ENCODE measurements at regions not wholly inside any gene's neighbourhood (a gene's known extent, or its start where the extent isn't known, plus 50 kb on each side); places are given as distances from the start of the nearest gene placed in this dataset.

- no peak for DNase-seq (ENCODE audit: low spot score)
Measured at GRCh38 chr14:29278301-29279263, 512.0 kb downstream of the FOXG1 start.

GRCh38 chr14:29282169-29282568 lies 515.6 kb downstream of the FOXG1 start:
- peak; percentile 25 for DNase-seq (ENCODE audit: low spot score)

- no peak for DNase-seq (ENCODE audit: low spot score)
Measured at GRCh38 chr14:29290441-29290840, 523.9 kb downstream of the FOXG1 start.

- no peak for DNase-seq (ENCODE audit: low spot score)
Measured at GRCh38 chr14:29299372-29299771, 532.8 kb downstream of the FOXG1 start.

GRCh38 chr14:29301571-29301970 lies 535.0 kb downstream of the FOXG1 start:
- no peak for DNase-seq (ENCODE audit: low spot score)

- DNase-seq (ENCODE audit: low spot score), result no peak
Measured at GRCh38 chr14:29310210-29310609, 543.6 kb downstream of the FOXG1 start.

GRCh38 chr14:29310757-29311156 lies 544.2 kb downstream of the FOXG1 start:
- DNase-seq (ENCODE audit: low spot score), result peak; percentile 59

- peak; percentile 12 for DNase-seq (ENCODE audit: low spot score)
Measured at GRCh38 chr14:29311983-29312382, 545.4 kb downstream of the FOXG1 start.

GRCh38 chr14:29316936-29317335 lies 550.3 kb downstream of the FOXG1 start:
- DNase-seq (ENCODE audit: low spot score), result no peak

GRCh38 chr14:29317423-29317822 lies 550.8 kb downstream of the FOXG1 start:
- no peak for DNase-seq (ENCODE audit: low spot score)

GRCh38 chr14:29320286-29320685 lies 553.7 kb downstream of the FOXG1 start:
- no peak for DNase-seq (ENCODE audit: low spot score)

- DNase-seq (ENCODE audit: low spot score), result peak; percentile 15
Measured at GRCh38 chr14:29321646-29322045, 555.1 kb downstream of the FOXG1 start.

GRCh38 chr14:29339494-29340172 lies 573.0 kb downstream of the FOXG1 start:
- no peak for DNase-seq (ENCODE audit: low spot score)

GRCh38 chr14:29348504-29348903 lies 579.1 kb downstream of the PRKD1 start:
- no peak for DNase-seq (ENCODE audit: low spot score)

GRCh38 chr14:29350496-29350895 lies 577.2 kb downstream of the PRKD1 start:
- no peak for DNase-seq (ENCODE audit: low spot score)

GRCh38 chr14:29351996-29352705 lies 575.5 kb downstream of the PRKD1 start:
- no peak for DNase-seq (ENCODE audit: low spot score)

GRCh38 chr14:29352706-29353080 lies 575.0 kb downstream of the PRKD1 start:
- no peak for DNase-seq (ENCODE audit: low spot score)

GRCh38 chr14:29353513-29353912 lies 574.1 kb downstream of the PRKD1 start:
- DNase-seq (ENCODE audit: low spot score), result no peak

GRCh38 chr14:29354486-29354885 lies 573.2 kb downstream of the PRKD1 start:
- DNase-seq (ENCODE audit: low spot score), result no peak

- DNase-seq (ENCODE audit: low spot score), result no peak
Measured at GRCh38 chr14:29355331-29355730, 572.3 kb downstream of the PRKD1 start.

GRCh38 chr14:29355846-29356245 lies 571.8 kb downstream of the PRKD1 start:
- no peak for DNase-seq (ENCODE audit: low spot score)

GRCh38 chr14:29360656-29361055 lies 567.0 kb downstream of the PRKD1 start:
- no peak for DNase-seq (ENCODE audit: low spot score)

GRCh38 chr14:29370024-29370423 lies 557.6 kb downstream of the PRKD1 start:
- DNase-seq (ENCODE audit: low spot score), result no peak
